CD14-positive monocyte (primary cell): ENCODE measurements at regions not wholly inside any gene's neighbourhood (a gene's known extent, or its start where the extent isn't known, plus 50 kb on each side); places are given as distances from the start of the nearest gene placed in this dataset.

ENCODE experiments used
- DNase-seq, 3 donors: peaks; one replicate each; pipeline ENCODE4 v3.0.0-alpha.2; 2011 to 2022
- H2AFZ ChIP-seq: 2 replicates; pipeline ENCODE4 v1.6.0; 2012; ENCODE audit warnings: mild to moderate bottlenecking, low read depth, low read length, inconsistent platforms; ENCODE audit not compliant: insufficient read depth, poor library complexity, severe bottlenecking
- H3K27ac ChIP-seq, 2 donors: 1 replicate in 1 of 2; 2 replicates in 1 of 2; pipeline ENCODE4 v1.5.1; 2012 to 2013; ENCODE audit warnings: low read length in 2 of 2, control low read depth in 1 of 2, inconsistent platforms in 1 of 2, low read depth in 1 of 2, mild to moderate bottlenecking in 1 of 2
- H3K27me3 ChIP-seq, 2 donors: one replicate each; pipeline versions ENCODE4 v1.6.0 to v1.6.1; 2011 to 2013; ENCODE audit warnings: low read length in 2 of 2; ENCODE audit not compliant: control insufficient read depth in 2 of 2, insufficient read depth in 2 of 2
- H3K36me3 ChIP-seq, 2 donors: replicated peaks in 1 of 2; 1 replicate in 1 of 2; 2 replicates in 1 of 2; pipeline versions ENCODE4 v1.5.1 to v1.6.1; 2012 to 2013; ENCODE audit warnings: low read length in 2 of 2, control low read depth in 1 of 2, inconsistent platforms in 1 of 2, mild to moderate bottlenecking in 1 of 2; ENCODE audit not compliant: insufficient read depth in 2 of 2, control insufficient read depth in 1 of 2
- H3K4me1 ChIP-seq, 2 donors: 1 replicate in 1 of 2; 2 replicates in 1 of 2; pipeline versions ENCODE4 v1.5.1 to v1.6.1; 2012 to 2013; ENCODE audit warnings: low read length in 2 of 2, control low read depth in 1 of 2, inconsistent platforms in 1 of 2, mild to moderate bottlenecking in 1 of 2, moderate library complexity in 1 of 2; ENCODE audit not compliant: insufficient read depth in 2 of 2, control insufficient read depth in 1 of 2
- H3K4me2 ChIP-seq: replicated peaks from 2 replicates; pipeline ENCODE3; 2012; ENCODE audit warnings: low read length, moderate library complexity, mild to moderate bottlenecking; ENCODE audit not compliant: poor library complexity, severe bottlenecking; ENCODE audit errors: extremely low read depth
- H3K4me3 ChIP-seq, 3 experiments: fragments of 200-600 bp in 1 of 3; sonication (generic) in 1 of 3; replicated peaks in 1 of 3; 1 replicate in 2 of 3; 2 replicates in 1 of 3; pipeline ENCODE4 v1.5.1; 2011 to 2013; ENCODE audit warnings: low read length in 3 of 3, mild to moderate bottlenecking in 3 of 3, control low read depth in 2 of 3, low read depth in 2 of 3, inconsistent platforms in 1 of 3, moderate library complexity in 1 of 3
- H3K79me2 ChIP-seq: 2 replicates; pipeline ENCODE4 v1.6.0; 2012; ENCODE audit warnings: mild to moderate bottlenecking, control low read depth, inconsistent platforms, low read length, moderate library complexity; ENCODE audit not compliant: insufficient read depth
- H3K9ac ChIP-seq: 2 replicates; pipeline ENCODE4 v1.6.0; 2017; ENCODE audit warnings: low read length, mild to moderate bottlenecking; ENCODE audit not compliant: insufficient read depth, poor library complexity, severe bottlenecking
- H3K9me3 ChIP-seq, 2 donors: replicated peaks in 1 of 2; 1 replicate in 1 of 2; 2 replicates in 1 of 2; pipeline versions ENCODE4 v1.5.1 to v1.6.1; 2012 to 2013; ENCODE audit warnings: low read length in 2 of 2, control low read depth in 1 of 2; ENCODE audit not compliant: control insufficient read depth in 1 of 2, insufficient read depth in 1 of 2
- H4K20me1 ChIP-seq: 2 replicates; pipeline ENCODE4 v1.6.0; 2012; ENCODE audit warnings: mild to moderate bottlenecking, low read length, control low read depth, moderate library complexity; ENCODE audit not compliant: insufficient read depth
- H3K27ac Mint-ChIP-seq, 7 donors: one replicate each; pipeline ENCODE4 v1.8.0; 2020; ENCODE audit warnings: mild to moderate bottlenecking in 7 of 7, mixed read lengths in 7 of 7, moderate library complexity in 6 of 7, inconsistent platforms in 2 of 7
- H3K27me3 Mint-ChIP-seq, 3 donors: one replicate each; pipeline ENCODE4 v1.8.0; 2021 to 2022; ENCODE audit warnings: low read depth in 3 of 3, mild to moderate bottlenecking in 3 of 3, mixed read lengths in 3 of 3, moderate library complexity in 3 of 3, inconsistent platforms in 1 of 3
- H3K36me3 Mint-ChIP-seq, 2 donors: one replicate each; pipeline ENCODE4 v1.8.0; 2020; ENCODE audit warnings: mixed read lengths in 2 of 2, inconsistent platforms in 1 of 2, mild to moderate bottlenecking in 1 of 2
- H3K4me1 Mint-ChIP-seq: one replicate; pipeline ENCODE4 v1.8.0; 2020; ENCODE audit warnings: mild to moderate bottlenecking, mixed read lengths
- H3K4me3 Mint-ChIP-seq, 2 donors: one replicate each; pipeline ENCODE4 v1.8.0; 2020; ENCODE audit warnings: mild to moderate bottlenecking in 2 of 2, mixed read lengths in 2 of 2, moderate library complexity in 1 of 2
- H3K9me3 Mint-ChIP-seq, 7 donors: one replicate each; pipeline ENCODE4 v1.8.0; 2020 to 2022; ENCODE audit warnings: mixed read lengths in 7 of 7, mild to moderate bottlenecking in 6 of 7, moderate library complexity in 6 of 7, inconsistent platforms in 2 of 7
- WGBS: methylation state at CpG from one replicate; pipeline ENCODE4 v1.1.5; 2013; ENCODE audit warnings: missing lambda C conversion rate; ENCODE audit not compliant: insufficient coverage; 5-methylcytosine and 5-hydroxymethylcytosine counted together
- intact Hi-C, 2 donors: fragments of 100-400 bp; cut with micrococcal nuclease; formaldehyde crosslinking; loops; one replicate each; pipeline versions ENCODE4 v1.15.0 to v1.15.1; 2023
- TF ChIP-seq, protein P1 (sequence below): fragments of 200-600 bp; IDR thresholded peaks from one replicate; pipeline ENCODE4 v1.8.0; 2022; ENCODE audit warnings: antibody characterized with exemption, mild to moderate bottlenecking

DNA sequence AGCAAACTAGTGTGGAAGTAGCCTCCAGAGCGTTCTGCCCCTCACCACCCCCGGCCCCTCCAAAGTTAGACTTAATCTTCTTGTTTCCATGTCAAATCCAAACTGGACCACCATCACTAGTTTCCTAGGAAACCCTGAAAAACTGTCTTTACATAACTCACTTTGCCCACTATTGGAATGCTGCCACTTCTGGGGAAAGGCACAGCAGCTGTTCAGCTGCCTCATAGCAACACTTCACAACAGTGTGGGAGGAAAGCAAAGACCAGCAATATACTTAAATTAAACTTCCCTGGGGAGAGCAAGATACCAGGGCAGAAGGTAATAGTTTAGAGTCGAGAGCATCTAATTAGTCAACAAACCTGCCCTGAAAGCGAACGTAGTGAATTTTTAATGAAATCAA is 452.2 kb downstream of the KCNJ2 start:
- Histone ChIP-seq H3K4me2 (no peak overlapping the region), H3K4me1 (peaks cover 27 to 29% of the 10 kb centered on the region in 2 donors), H3K27ac (no peak overlapping the region), H3K4me3 (no peak overlapping the region), H2AFZ (no peak overlapping the region), H4K20me1 (no peaks in the 10 kb centered on the region), H3K36me3 (no peaks in the 10 kb centered on the region), H3K9me3 (no peaks in the 10 kb centered on the region), H3K9ac (no peak overlapping the region), H3K79me2 (no peaks in the 10 kb centered on the region), H3K27me3 (no peaks in the 10 kb centered on the region)
- H3K27me3 Mint-ChIP-seq: peaks cover 0 to 2% (median 0%) of the 10 kb centered on the region in 3 donors
- no peaks in the 10 kb centered on the region for H3K36me3 Mint-ChIP-seq
- intact Hi-C loops: no loop called here
- peaks cover 27% of the 10 kb centered on the region for H3K4me1 Mint-ChIP-seq
- TF ChIP-seq, protein P1, sequence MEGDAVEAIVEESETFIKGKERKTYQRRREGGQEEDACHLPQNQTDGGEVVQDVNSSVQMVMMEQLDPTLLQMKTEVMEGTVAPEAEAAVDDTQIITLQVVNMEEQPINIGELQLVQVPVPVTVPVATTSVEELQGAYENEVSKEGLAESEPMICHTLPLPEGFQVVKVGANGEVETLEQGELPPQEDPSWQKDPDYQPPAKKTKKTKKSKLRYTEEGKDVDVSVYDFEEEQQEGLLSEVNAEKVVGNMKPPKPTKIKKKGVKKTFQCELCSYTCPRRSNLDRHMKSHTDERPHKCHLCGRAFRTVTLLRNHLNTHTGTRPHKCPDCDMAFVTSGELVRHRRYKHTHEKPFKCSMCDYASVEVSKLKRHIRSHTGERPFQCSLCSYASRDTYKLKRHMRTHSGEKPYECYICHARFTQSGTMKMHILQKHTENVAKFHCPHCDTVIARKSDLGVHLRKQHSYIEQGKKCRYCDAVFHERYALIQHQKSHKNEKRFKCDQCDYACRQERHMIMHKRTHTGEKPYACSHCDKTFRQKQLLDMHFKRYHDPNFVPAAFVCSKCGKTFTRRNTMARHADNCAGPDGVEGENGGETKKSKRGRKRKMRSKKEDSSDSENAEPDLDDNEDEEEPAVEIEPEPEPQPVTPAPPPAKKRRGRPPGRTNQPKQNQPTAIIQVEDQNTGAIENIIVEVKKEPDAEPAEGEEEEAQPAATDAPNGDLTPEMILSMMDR: no peak
- peaks cover 0 to 6% (median 0%) of the 10 kb centered on the region in 7 donors for H3K9me3 Mint-ChIP-seq
- WGBS: no CpG with 5 or more reads among the region's 5 CpGs
- DNase-seq: no peak
- no peak overlapping the region for H3K27ac Mint-ChIP-seq
- no peak overlapping the region for H3K4me3 Mint-ChIP-seq

DNA sequence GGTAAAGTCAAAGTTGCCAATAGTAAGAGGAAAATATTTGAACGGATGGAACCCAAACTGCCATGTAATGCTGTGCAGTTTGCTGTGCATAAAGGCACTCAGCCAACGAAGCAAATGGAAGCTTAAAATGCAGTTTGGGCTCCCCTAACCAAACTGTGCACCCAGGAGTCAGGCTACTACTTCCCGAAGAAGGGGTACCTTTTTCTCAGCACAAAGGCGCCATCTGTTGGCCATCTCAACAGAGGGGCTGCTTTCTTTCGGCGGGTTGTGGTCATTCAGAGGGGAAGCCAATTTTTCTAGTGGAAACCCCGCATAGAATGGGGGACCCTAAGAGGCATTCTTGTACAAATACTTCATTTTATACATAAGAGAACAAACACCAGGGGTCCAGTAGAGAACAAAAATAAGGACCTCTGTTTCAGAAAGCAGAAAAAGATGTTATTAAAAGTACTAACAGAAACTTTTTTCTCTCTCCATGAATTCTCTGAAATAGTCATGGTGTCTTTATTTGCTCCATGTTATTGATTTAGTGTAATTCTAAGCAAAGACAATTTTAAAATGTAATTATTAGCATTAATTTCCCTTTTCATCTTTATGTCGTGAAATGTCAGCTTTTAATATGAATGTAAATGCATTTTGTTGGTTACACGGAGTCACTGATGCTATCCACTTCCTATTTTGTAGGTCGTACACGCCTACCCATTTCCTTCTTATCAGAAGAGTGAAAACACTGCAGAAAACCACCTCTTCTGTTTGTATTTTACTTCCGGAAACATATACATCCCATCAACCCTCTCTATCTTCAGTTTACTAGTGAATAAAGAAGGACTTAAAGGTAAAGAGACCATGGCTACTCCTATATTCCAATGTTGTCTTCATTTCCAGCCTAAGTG is 453.3 kb downstream of the KCNJ2 start:
- Histone ChIP-seq H3K4me2 (peak overlapping the region; percentile 40), H3K4me3 (peak overlapping the region in 1 of 3 experiments; percentile 14), H3K79me2 (no peaks in the 10 kb centered on the region), H2AFZ (no peak overlapping the region), H3K9me3 (no peaks in the 10 kb centered on the region), H3K27ac (peak overlapping the region in 1 of 2 donors; percentile 42), H3K27me3 (no peaks in the 10 kb centered on the region), H3K36me3 (no peaks in the 10 kb centered on the region), H3K4me1 (peaks cover 27 to 29% of the 10 kb centered on the region in 2 donors), H3K9ac (no peak overlapping the region), H4K20me1 (no peaks in the 10 kb centered on the region)
- WGBS: 85% methylated on average over 2 of the region's 12 CpGs
- peaks cover 0 to 6% (median 0%) of the 10 kb centered on the region in 7 donors for H3K9me3 Mint-ChIP-seq
- H3K27me3 Mint-ChIP-seq: peaks cover 0 to 1% (median 0%) of the 10 kb centered on the region in 3 donors
- DNase-seq: peak; percentile 13 to 24 (median 18)
- intact Hi-C loops: no loop called here
- H3K27ac Mint-ChIP-seq: peak overlapping the region in 2 of 7 donors; percentile 9 to 30
- peak overlapping the region in 1 of 2 donors; percentile 21 for H3K4me3 Mint-ChIP-seq
- TF ChIP-seq, protein P1: no peak
- no peaks in the 10 kb centered on the region for H3K36me3 Mint-ChIP-seq
- H3K4me1 Mint-ChIP-seq: peaks cover 27% of the 10 kb centered on the region
